ENCODE measurements at regions not wholly inside any gene's neighbourhood (a gene's known extent, or its start where the extent isn't known, plus 50 kb on each side); places are given as distances from the start of the nearest gene placed in this dataset.

DNA sequence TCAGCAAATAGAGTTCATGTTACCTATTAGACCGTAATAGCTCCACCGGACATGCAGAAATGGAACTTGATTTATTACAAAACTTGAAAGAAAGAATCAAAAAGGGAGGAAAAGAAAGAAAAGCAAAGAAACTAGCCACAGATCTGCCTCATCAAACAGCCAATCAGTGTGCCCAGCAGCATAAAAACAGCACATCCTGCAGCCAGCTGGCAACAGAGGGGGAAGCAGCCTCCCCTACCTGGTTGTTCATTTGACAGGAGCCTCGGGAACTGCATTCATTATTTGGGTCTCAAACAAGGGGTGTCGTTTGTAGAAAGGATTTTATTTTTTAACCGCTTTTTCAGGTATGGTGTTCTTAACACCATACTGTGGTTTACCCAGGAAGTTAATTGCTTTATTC lies 181.5 kb upstream of the TOPAZ1 start:
- TF ChIP-seq, protein P1, sequence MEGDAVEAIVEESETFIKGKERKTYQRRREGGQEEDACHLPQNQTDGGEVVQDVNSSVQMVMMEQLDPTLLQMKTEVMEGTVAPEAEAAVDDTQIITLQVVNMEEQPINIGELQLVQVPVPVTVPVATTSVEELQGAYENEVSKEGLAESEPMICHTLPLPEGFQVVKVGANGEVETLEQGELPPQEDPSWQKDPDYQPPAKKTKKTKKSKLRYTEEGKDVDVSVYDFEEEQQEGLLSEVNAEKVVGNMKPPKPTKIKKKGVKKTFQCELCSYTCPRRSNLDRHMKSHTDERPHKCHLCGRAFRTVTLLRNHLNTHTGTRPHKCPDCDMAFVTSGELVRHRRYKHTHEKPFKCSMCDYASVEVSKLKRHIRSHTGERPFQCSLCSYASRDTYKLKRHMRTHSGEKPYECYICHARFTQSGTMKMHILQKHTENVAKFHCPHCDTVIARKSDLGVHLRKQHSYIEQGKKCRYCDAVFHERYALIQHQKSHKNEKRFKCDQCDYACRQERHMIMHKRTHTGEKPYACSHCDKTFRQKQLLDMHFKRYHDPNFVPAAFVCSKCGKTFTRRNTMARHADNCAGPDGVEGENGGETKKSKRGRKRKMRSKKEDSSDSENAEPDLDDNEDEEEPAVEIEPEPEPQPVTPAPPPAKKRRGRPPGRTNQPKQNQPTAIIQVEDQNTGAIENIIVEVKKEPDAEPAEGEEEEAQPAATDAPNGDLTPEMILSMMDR (IDR thresholded peaks at IDR 0.05), result no peak
- no peak for TF ChIP-seq POLR2AphosphoS5 (IDR thresholded peaks at IDR 0.05)

Measured in stomach (tissue), 4 donors.